ENCODE measurements at regions not wholly inside any gene's neighbourhood (a gene's known extent, or its start where the extent isn't known, plus 50 kb on each side); places are given as distances from the start of the nearest gene placed in this dataset.

GRCh38 chr1:192518700-192519099 lies 56.9 kb upstream of the RGS1 start:
- no peak for TF ChIP-seq CTCF (optimal IDR thresholded peaks at IDR 0.05 in 1 of 3, IDR thresholded peaks at IDR 0.05 in 1 of 3, conservative IDR thresholded peaks at IDR 0.05 in 1 of 3; ENCODE audit: extremely low read depth in 1 of 3, insufficient read depth in 2 of 3, low read length in 3 of 3)
- TF ChIP-seq EZH2 (IDR thresholded peaks at IDR 0.05; ENCODE audit: low read length), result no peak

Data from keratinocyte (primary cell).